Erythroblast (primary cell): ENCODE measurements at regions not wholly inside any gene's neighbourhood (a gene's known extent, or its start where the extent isn't known, plus 50 kb on each side); places are given as distances from the start of the nearest gene placed in this dataset.

Source experiments
- DNase-seq, 2 experiments: peaks; one replicate each; lab custom pipeline; 2025; lab: John Stamatoyannopoulos, UW
- GATA1 ChIP-seq: IDR thresholded peaks from 2 replicates; pipeline ENCODE4 v1.6.1; 2011; ENCODE audit warnings: low read depth, mild to moderate bottlenecking, control low read depth, low read length, moderate library complexity
- POLR2A ChIP-seq: IDR thresholded peaks from 2 replicates; pipeline ENCODE4 v1.6.1; 2011; ENCODE audit warnings: mild to moderate bottlenecking, low read length

GRCh38 chr16:62253966-62254365, 217.7 kb upstream of the CDH8 start:
- TF ChIP-seq POLR2A: no peak
- no peak for DNase-seq

GRCh38 chr16:62249069-62249468, 212.8 kb upstream of the CDH8 start:
- no peak for DNase-seq
- TF ChIP-seq POLR2A (no peak), GATA1 (no peak)

GRCh38 chr16:62240722-62241121, 204.5 kb upstream of the CDH8 start:
- TF ChIP-seq GATA1 (no peak), POLR2A (no peak)
- DNase-seq: peak in 1 of 2 experiments; percentile 2

- no peak for TF ChIP-seq GATA1
- no peak for TF ChIP-seq POLR2A
- peak; percentile 57 to 62 for DNase-seq
Observed at GRCh38 chr16:62225675-62226074, 189.4 kb upstream of the CDH8 start.

- DNase-seq: no peak
- no peak for TF ChIP-seq POLR2A
- no peak for TF ChIP-seq GATA1
Observed at GRCh38 chr16:62224646-62225209, 188.5 kb upstream of the CDH8 start.

- no peak for DNase-seq
- TF ChIP-seq POLR2A (no peak), GATA1 (no peak)
Observed at GRCh38 chr16:62216837-62217236, 180.6 kb upstream of the CDH8 start.

GRCh38 chr16:62213763-62214162, 177.5 kb upstream of the CDH8 start:
- TF ChIP-seq GATA1: no peak
- no peak for TF ChIP-seq POLR2A
- peak; percentile 4 to 17 for DNase-seq

GRCh38 chr16:62208934-62209333, 172.7 kb upstream of the CDH8 start:
- no peak for DNase-seq

GRCh38 chr16:62205459-62205858, 169.2 kb upstream of the CDH8 start:
- TF ChIP-seq GATA1 (no peak), POLR2A (no peak)
- no peak for DNase-seq

More at GRCh38 chr16:62208934-62209333, 172.7 kb upstream of the CDH8 start:
- TF ChIP-seq POLR2A (no peak), GATA1 (no peak)

- no peak for DNase-seq
- TF ChIP-seq POLR2A: no peak
- TF ChIP-seq GATA1: no peak
Observed at GRCh38 chr16:62201911-62202310, 165.7 kb upstream of the CDH8 start.

GRCh38 chr16:62194828-62195227, 158.6 kb upstream of the CDH8 start:
- DNase-seq: no peak
- no peak for TF ChIP-seq GATA1

GRCh38 chr16:62190426-62190825, 154.2 kb upstream of the CDH8 start:
- no peak for DNase-seq
- TF ChIP-seq GATA1: no peak
- no peak for TF ChIP-seq POLR2A

- TF ChIP-seq POLR2A: no peak
- no peak for TF ChIP-seq GATA1
- DNase-seq: no peak
Observed at GRCh38 chr16:62177351-62178203, 141.3 kb upstream of the CDH8 start.

- DNase-seq: no peak
- no peak for TF ChIP-seq GATA1
- TF ChIP-seq POLR2A: no peak
Observed at GRCh38 chr16:62170642-62171041, 134.4 kb upstream of the CDH8 start.

GRCh38 chr16:62167551-62167950, 131.3 kb upstream of the CDH8 start:
- no peak for DNase-seq
- TF ChIP-seq POLR2A (no peak), GATA1 (no peak)
